ENCODE measurements at regions not wholly inside any gene's neighbourhood (a gene's known extent, or its start where the extent isn't known, plus 50 kb on each side); places are given as distances from the start of the nearest gene placed in this dataset.

DNA sequence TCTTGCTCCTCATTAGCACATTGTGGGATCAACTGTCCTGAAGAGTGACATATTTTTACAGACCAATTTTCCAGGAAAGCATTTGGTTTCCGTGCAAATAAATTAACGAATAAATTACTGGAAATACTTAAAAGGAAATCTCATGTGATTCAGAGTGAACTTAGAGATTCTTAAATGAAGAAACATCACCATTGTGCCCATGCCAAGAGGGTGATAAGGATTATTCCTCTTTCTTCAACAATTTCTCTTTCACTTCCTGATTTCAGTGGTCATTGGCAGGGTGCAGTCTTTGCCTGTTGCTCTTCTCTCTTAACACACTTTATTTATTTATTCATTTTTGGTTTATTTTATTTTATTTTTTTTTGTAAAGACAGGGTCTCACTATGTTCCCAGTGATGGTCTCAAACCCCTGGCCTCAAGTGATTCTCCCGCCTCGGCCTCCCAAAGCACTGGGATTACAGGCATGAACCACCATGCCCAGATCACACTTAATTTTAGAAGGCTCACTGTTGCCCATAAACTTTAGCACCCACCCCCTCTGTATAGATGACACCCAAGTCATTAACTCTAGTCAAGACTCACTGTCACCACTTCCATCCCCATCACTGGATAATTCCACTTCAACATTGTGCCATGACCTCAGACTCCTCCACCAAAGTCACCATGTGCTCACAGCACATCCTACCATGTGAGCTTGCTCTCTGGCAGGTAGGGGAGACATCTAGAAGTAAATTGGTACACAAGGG, 92.6 kb upstream of the CERS6 start (continued):
- TF ChIP-seq, protein P1, sequence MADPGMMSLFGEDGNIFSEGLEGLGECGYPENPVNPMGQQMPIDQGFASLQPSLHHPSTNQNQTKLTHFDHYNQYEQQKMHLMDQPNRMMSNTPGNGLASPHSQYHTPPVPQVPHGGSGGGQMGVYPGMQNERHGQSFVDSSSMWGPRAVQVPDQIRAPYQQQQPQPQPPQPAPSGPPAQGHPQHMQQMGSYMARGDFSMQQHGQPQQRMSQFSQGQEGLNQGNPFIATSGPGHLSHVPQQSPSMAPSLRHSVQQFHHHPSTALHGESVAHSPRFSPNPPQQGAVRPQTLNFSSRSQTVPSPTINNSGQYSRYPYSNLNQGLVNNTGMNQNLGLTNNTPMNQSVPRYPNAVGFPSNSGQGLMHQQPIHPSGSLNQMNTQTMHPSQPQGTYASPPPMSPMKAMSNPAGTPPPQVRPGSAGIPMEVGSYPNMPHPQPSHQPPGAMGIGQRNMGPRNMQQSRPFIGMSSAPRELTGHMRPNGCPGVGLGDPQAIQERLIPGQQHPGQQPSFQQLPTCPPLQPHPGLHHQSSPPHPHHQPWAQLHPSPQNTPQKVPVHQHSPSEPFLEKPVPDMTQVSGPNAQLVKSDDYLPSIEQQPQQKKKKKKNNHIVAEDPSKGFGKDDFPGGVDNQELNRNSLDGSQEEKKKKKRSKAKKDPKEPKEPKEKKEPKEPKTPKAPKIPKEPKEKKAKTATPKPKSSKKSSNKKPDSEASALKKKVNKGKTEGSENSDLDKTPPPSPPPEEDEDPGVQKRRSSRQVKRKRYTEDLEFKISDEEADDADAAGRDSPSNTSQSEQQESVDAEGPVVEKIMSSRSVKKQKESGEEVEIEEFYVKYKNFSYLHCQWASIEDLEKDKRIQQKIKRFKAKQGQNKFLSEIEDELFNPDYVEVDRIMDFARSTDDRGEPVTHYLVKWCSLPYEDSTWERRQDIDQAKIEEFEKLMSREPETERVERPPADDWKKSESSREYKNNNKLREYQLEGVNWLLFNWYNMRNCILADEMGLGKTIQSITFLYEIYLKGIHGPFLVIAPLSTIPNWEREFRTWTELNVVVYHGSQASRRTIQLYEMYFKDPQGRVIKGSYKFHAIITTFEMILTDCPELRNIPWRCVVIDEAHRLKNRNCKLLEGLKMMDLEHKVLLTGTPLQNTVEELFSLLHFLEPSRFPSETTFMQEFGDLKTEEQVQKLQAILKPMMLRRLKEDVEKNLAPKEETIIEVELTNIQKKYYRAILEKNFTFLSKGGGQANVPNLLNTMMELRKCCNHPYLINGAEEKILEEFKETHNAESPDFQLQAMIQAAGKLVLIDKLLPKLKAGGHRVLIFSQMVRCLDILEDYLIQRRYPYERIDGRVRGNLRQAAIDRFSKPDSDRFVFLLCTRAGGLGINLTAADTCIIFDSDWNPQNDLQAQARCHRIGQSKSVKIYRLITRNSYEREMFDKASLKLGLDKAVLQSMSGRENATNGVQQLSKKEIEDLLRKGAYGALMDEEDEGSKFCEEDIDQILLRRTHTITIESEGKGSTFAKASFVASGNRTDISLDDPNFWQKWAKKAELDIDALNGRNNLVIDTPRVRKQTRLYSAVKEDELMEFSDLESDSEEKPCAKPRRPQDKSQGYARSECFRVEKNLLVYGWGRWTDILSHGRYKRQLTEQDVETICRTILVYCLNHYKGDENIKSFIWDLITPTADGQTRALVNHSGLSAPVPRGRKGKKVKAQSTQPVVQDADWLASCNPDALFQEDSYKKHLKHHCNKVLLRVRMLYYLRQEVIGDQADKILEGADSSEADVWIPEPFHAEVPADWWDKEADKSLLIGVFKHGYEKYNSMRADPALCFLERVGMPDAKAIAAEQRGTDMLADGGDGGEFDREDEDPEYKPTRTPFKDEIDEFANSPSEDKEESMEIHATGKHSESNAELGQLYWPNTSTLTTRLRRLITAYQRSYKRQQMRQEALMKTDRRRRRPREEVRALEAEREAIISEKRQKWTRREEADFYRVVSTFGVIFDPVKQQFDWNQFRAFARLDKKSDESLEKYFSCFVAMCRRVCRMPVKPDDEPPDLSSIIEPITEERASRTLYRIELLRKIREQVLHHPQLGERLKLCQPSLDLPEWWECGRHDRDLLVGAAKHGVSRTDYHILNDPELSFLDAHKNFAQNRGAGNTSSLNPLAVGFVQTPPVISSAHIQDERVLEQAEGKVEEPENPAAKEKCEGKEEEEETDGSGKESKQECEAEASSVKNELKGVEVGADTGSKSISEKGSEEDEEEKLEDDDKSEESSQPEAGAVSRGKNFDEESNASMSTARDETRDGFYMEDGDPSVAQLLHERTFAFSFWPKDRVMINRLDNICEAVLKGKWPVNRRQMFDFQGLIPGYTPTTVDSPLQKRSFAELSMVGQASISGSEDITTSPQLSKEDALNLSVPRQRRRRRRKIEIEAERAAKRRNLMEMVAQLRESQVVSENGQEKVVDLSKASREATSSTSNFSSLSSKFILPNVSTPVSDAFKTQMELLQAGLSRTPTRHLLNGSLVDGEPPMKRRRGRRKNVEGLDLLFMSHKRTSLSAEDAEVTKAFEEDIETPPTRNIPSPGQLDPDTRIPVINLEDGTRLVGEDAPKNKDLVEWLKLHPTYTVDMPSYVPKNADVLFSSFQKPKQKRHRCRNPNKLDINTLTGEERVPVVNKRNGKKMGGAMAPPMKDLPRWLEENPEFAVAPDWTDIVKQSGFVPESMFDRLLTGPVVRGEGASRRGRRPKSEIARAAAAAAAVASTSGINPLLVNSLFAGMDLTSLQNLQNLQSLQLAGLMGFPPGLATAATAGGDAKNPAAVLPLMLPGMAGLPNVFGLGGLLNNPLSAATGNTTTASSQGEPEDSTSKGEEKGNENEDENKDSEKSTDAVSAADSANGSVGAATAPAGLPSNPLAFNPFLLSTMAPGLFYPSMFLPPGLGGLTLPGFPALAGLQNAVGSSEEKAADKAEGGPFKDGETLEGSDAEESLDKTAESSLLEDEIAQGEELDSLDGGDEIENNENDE (IDR thresholded peaks at IDR 0.05; ENCODE audit: insufficient replicate concordance, low read length): no peak
- TF ChIP-seq JUND (IDR thresholded peaks at IDR 0.05; ENCODE audit: low read length) (no peak), SP2 (IDR thresholded peaks at IDR 0.05; ENCODE audit: low read length) (no peak), CBX5 (IDR thresholded peaks at IDR 0.05; ENCODE audit: low read depth, low read length) (no peak), ZNF274 (IDR thresholded peaks at IDR 0.05; ENCODE audit: borderline replicate concordance, extremely low read depth, low read length) (no peak), SIX5 (IDR thresholded peaks at IDR 0.05; ENCODE audit: low read depth, low read length) (no peak), KDM1A (IDR thresholded peaks at IDR 0.05; ENCODE audit: borderline replicate concordance, low read length) (no peak), MAFK (IDR thresholded peaks at IDR 0.05; ENCODE audit: low read depth, low read length) (no peak), CREB1 (IDR thresholded peaks at IDR 0.05) (no peak), POLR2AphosphoS5 (IDR thresholded peaks at IDR 0.05; ENCODE audit: low read depth, low read length) (no peak)
